Mucosa of descending colon (tissue), 3 donors: ENCODE measurements at regions not wholly inside any gene's neighbourhood (a gene's known extent, or its start where the extent isn't known, plus 50 kb on each side); places are given as distances from the start of the nearest gene placed in this dataset.
A peak's percentile ranks its signal among the peaks of the same experiment; 100 is the strongest.

ENCODE experiments used
- ATAC-seq: fragments of 200-7000 bp; cut with Tn5 transposase; one replicate; pipeline ENCODE4 v1.9.1; 2020; ENCODE audit warnings: mild to moderate bottlenecking, moderate library complexity
- DNase-seq, 3 donors: peaks; one replicate each; pipeline ENCODE4 v3.0.0-alpha.2; 2020
- H3K36me3 ChIP-seq: fragments of 200-600 bp; one replicate; pipeline ENCODE4 v1.8.0; 2021; ENCODE audit warnings: low read depth, mild to moderate bottlenecking
- H3K4me1 ChIP-seq: fragments of 200-600 bp; one replicate; pipeline ENCODE4 v1.8.0; 2021; ENCODE audit warnings: low read depth, mild to moderate bottlenecking
- H3K4me3 ChIP-seq: fragments of 200-600 bp; one replicate; pipeline ENCODE4 v1.8.0; 2021; ENCODE audit warnings: mild to moderate bottlenecking
- H3K9me3 ChIP-seq: fragments of 200-600 bp; one replicate; pipeline ENCODE4 v1.8.0; 2021; ENCODE audit warnings: mild to moderate bottlenecking
- CTCF ChIP-seq: fragments of 200-600 bp; IDR thresholded peaks from one replicate; pipeline ENCODE4 v1.8.0; 2022; ENCODE audit warnings: antibody characterized with exemption, mild to moderate bottlenecking
- intact Hi-C, 2 donors: fragments of 100-400 bp; cut with DNase I in 1 of 2; cut with micrococcal nuclease in 1 of 2; formaldehyde crosslinking; loops; one replicate each; pipeline versions ENCODE4 v1.11.0 to v1.11.1; 2022; cut with DNase I, micrococcal nuclease
- donor health status: DM: no; HTN: no; CAD: no; lungs with moderate emphysema.
- donor health status: DM: no; HTN: no; CAD: no.
- donor health status: DM: no; HTN: yes; CAD: no.

GRCh38 chrX:10795721-10796120 is 175.3 kb upstream of the MID1 start:
- Histone ChIP-seq H3K4me3 (no peak overlapping the region), H3K36me3 (no peaks in the 10 kb centered on the region), H3K4me1 (no peaks in the 10 kb centered on the region), H3K9me3 (no peaks in the 10 kb centered on the region)
- DNase-seq (peak in 1 of 3 donors; percentile 1), ATAC-seq (peak; percentile 35)
- intact Hi-C loops: no loop called here
- no peak for TF ChIP-seq CTCF

- Histone ChIP-seq H3K9me3 (no peaks in the 10 kb centered on the region), H3K4me1 (no peaks in the 10 kb centered on the region), H3K4me3 (no peak overlapping the region), H3K36me3 (no peaks in the 10 kb centered on the region)
- ATAC-seq (peak; percentile 5), DNase-seq (no peak)
- intact Hi-C loops: no loop called here
- no peak for TF ChIP-seq CTCF
These were observed 177.1 kb upstream of the MID1 start for GRCh38 chrX:10797466-10797865.

- H3K4me1 ChIP-seq: no peaks in the 10 kb centered on the region
- no peak for DNase-seq
- H3K36me3 ChIP-seq: no peaks in the 10 kb centered on the region
- no peak for TF ChIP-seq CTCF
- no peak overlapping the region for H3K4me3 ChIP-seq
- intact Hi-C loops: no loop called here
- ATAC-seq: no peak
- H3K9me3 ChIP-seq: no peaks in the 10 kb centered on the region
These were observed 177.7 kb upstream of the MID1 start for GRCh38 chrX:10798041-10798440.

GRCh38 chrX:10800796-10801195 is 180.4 kb upstream of the MID1 start:
- Histone ChIP-seq H3K4me3 (no peak overlapping the region), H3K36me3 (no peaks in the 10 kb centered on the region), H3K9me3 (no peaks in the 10 kb centered on the region), H3K4me1 (no peaks in the 10 kb centered on the region)
- no peak for DNase-seq
- TF ChIP-seq CTCF: no peak
- intact Hi-C loops: no loop called here
- ATAC-seq: no peak

- ATAC-seq: no peak
- intact Hi-C loops: no loop called here
- DNase-seq: no peak
- no peaks in the 10 kb centered on the region for H3K4me1 ChIP-seq
- no peaks in the 10 kb centered on the region for H3K9me3 ChIP-seq
- H3K36me3 ChIP-seq: no peaks in the 10 kb centered on the region
- TF ChIP-seq CTCF: no peak
- H3K4me3 ChIP-seq: no peak overlapping the region
These were observed 190.7 kb upstream of the MID1 start for GRCh38 chrX:10811111-10811510.

GRCh38 chrX:10813761-10814160 is 193.4 kb upstream of the MID1 start:
- TF ChIP-seq CTCF: no peak
- intact Hi-C loops: no loop called here
- Histone ChIP-seq H3K4me3 (no peak overlapping the region), H3K4me1 (no peaks in the 10 kb centered on the region), H3K9me3 (no peaks in the 10 kb centered on the region), H3K36me3 (no peaks in the 10 kb centered on the region)
- DNase-seq: no peak
- ATAC-seq: no peak
